ENCODE measurements at regions not wholly inside any gene's neighbourhood (a gene's known extent, or its start where the extent isn't known, plus 50 kb on each side); places are given as distances from the start of the nearest gene placed in this dataset.

DNA sequence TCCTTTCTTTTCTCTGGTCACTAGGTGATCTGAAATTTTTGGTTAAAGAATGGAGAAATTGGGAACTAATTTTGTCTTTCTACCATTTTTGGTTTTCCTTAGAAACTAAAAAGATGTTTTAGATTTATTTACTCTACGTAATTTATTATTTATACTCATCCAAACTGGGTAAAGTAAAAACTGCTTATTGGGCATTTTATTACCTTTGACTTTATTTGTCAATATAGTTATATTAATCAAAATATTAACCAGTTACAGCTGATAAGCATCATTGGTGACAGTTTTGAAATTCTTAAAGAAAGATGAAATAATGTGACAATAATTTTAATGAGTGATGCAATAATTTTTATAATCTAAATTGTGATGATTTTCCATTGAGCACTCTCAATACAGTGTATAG, 502.0 kb upstream of the RAG2 start:
- ChIA-PET CTCF (no interaction called here), POLR2A (no interaction called here)
- H3K27me3 Mint-ChIP-seq, result no peaks in the 10 kb centered on the region
- intact Hi-C loops (cut with micrococcal nuclease), result no loop called here
- DNase-seq, result no peak
- no peaks in the 10 kb centered on the region for H3K36me3 Mint-ChIP-seq (ENCODE audit: low read depth)
- no peaks in the 10 kb centered on the region for H3K4me1 Mint-ChIP-seq (ENCODE audit: low read depth)
- TF ChIP-seq, protein P1, sequence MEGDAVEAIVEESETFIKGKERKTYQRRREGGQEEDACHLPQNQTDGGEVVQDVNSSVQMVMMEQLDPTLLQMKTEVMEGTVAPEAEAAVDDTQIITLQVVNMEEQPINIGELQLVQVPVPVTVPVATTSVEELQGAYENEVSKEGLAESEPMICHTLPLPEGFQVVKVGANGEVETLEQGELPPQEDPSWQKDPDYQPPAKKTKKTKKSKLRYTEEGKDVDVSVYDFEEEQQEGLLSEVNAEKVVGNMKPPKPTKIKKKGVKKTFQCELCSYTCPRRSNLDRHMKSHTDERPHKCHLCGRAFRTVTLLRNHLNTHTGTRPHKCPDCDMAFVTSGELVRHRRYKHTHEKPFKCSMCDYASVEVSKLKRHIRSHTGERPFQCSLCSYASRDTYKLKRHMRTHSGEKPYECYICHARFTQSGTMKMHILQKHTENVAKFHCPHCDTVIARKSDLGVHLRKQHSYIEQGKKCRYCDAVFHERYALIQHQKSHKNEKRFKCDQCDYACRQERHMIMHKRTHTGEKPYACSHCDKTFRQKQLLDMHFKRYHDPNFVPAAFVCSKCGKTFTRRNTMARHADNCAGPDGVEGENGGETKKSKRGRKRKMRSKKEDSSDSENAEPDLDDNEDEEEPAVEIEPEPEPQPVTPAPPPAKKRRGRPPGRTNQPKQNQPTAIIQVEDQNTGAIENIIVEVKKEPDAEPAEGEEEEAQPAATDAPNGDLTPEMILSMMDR (IDR thresholded peaks at IDR 0.05), result no peak
- H3K27ac Mint-ChIP-seq, result no peak overlapping the region
- no peak overlapping the region for H3K4me3 Mint-ChIP-seq
- no peak for ATAC-seq
- peaks cover 9% of the 10 kb centered on the region for H3K9me3 Mint-ChIP-seq

DNA sequence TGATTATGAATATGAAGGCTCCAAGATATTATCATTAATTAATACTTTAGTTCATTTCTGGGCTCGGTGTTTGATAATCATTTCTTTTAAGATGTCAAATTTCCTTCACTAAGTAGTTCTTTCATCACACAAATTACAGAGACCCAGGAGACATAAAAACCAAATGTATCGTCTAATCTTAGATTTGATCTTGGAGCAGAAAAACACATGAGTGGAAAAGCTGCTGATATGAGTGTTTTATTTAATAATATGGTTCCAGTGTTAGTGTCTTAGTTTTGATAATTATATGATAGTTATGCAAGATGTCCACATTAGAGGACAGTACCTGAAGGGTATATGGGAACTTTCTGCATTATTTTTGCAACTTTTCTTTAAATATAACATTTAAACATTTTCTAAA, 494.5 kb upstream of the RAG2 start:
- CTCF ChIA-PET, result no interaction called here
- DNase-seq (no peak), ATAC-seq (no peak)
- POLR2A ChIA-PET, result no interaction called here
- Mint-ChIP-seq H3K36me3 (ENCODE audit: low read depth) (no peaks in the 10 kb centered on the region), H3K9me3 (peaks cover 6% of the 10 kb centered on the region), H3K4me1 (ENCODE audit: low read depth) (no peaks in the 10 kb centered on the region), H3K27me3 (no peaks in the 10 kb centered on the region), H3K4me3 (no peak overlapping the region), H3K27ac (no peak overlapping the region)
- TF ChIP-seq, protein P1 (IDR thresholded peaks at IDR 0.05), result no peak
- intact Hi-C loops (cut with micrococcal nuclease), result no loop called here

DNA sequence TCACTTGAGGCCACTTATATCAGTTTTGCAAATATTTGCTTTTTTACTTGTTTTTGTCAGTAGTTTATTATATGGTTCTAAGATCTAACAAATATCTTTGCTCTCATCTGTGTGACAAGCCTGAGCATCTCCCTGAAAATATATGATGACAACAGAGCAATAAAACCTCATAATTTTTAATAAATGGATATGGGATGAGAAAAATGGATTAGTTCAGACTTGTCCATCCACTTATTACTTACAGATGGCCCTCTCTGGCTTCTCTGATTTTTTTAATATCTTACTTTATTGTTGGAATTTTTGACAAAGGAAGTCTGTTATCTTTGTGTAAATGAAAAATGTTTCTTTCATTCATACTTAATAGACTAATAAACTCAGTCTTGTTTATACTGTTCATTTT, 491.4 kb upstream of the RAG2 start:
- POLR2A ChIA-PET, result no interaction called here
- H3K4me3 Mint-ChIP-seq, result no peak overlapping the region

DNA sequence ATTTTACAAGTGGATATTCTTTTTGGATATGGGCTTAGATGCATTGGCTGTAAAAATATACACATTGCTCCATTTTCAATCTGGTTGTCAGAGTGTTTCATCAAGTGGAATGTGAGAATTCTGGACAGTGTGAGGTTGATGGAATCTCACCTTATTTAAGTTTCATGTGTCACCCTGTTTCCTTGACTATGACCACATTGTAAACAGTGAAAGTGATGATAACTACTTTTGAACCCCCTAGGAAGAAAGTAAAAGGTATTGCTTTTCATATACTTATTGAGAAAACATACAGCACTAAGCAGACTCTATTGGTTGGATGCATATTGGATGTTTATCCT, 490.5 kb upstream of the RAG2 start:
- Mint-ChIP-seq H3K27me3 (no peaks in the 10 kb centered on the region), H3K4me3 (no peak overlapping the region), H3K36me3 (ENCODE audit: low read depth) (no peaks in the 10 kb centered on the region), H3K9me3 (peaks cover 2% of the 10 kb centered on the region), H3K4me1 (ENCODE audit: low read depth) (no peaks in the 10 kb centered on the region), H3K27ac (no peak overlapping the region)
- TF ChIP-seq, protein P1 (IDR thresholded peaks at IDR 0.05), result no peak
- DNase-seq, result no peak
- POLR2A ChIA-PET, result no interaction called here
- intact Hi-C loops (cut with micrococcal nuclease), result no loop called here
- CTCF ChIA-PET, result no interaction called here
- ATAC-seq, result no peak

More for the DNA sequence above, 491.4 kb upstream of the RAG2 start:
- CTCF ChIA-PET, result no interaction called here
- Mint-ChIP-seq H3K27ac (no peak overlapping the region), H3K36me3 (ENCODE audit: low read depth) (no peaks in the 10 kb centered on the region), H3K4me1 (ENCODE audit: low read depth) (no peaks in the 10 kb centered on the region), H3K9me3 (peaks cover 2% of the 10 kb centered on the region), H3K27me3 (no peaks in the 10 kb centered on the region)
- DNase-seq (no peak), ATAC-seq (no peak)
- TF ChIP-seq, protein P1 (IDR thresholded peaks at IDR 0.05), result no peak
- intact Hi-C loops (cut with micrococcal nuclease), result no loop called here

DNA sequence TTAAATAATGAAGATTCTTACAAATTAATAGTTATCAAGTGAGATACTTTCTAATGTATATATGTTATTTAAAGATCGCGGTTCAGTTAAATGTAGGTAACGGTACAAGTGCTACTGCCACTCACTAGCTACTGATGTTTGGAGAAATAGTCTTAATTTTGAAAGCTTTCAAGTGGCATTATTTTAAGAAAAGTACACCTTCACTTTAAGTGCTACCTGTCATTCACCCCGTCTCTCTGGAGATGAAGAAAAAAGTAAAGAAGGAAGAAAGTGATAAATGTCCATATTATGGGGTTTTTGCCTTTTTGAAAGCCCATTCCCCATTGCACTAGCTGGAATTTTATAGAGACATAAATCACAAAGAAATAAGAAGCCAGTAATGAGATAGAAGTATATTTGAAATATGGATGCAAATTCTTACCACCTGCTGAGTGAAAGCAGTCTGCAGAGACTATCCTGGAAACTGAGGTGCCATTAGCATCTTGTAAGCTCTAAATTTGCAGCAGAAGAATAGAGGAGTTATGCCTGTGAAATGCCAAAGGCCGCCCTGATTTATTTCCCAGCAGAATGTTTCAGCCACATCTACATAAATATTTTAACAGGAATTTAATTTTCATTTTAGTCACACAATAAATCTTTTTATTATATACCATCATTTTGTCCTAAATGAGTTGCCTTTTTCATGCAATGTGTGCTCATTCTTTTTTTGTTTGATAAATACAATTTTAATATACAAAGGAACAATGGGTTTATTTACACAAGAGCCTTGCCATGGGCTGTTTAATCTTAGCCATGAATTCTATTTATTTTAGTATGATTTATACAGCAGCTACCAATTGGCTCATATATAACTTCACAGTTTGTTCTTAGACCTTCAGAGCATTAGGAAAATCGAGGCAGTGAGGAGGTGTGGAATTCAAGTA, 489.9 kb upstream of the RAG2 start:
- H3K4me1 Mint-ChIP-seq (ENCODE audit: low read depth), result no peaks in the 10 kb centered on the region
- H3K27ac Mint-ChIP-seq, result no peak overlapping the region
- DNase-seq (no peak), ATAC-seq (no peak)
- CTCF ChIA-PET, result no interaction called here
- intact Hi-C loops (cut with micrococcal nuclease), result no loop called here
- no peaks in the 10 kb centered on the region for H3K27me3 Mint-ChIP-seq
- POLR2A ChIA-PET, result no interaction called here
- H3K9me3 Mint-ChIP-seq, result peaks cover 2% of the 10 kb centered on the region
- H3K36me3 Mint-ChIP-seq (ENCODE audit: low read depth), result no peaks in the 10 kb centered on the region
- no peak overlapping the region for H3K4me3 Mint-ChIP-seq
- TF ChIP-seq, protein P1 (IDR thresholded peaks at IDR 0.05), result no peak

Measured in activated CD8-positive, alpha-beta T cell treated with anti-CD3 and anti-CD28 coated beads for 36 hours (primary cell).